HCT116 (cell line): ENCODE measurements at regions not wholly inside any gene's neighbourhood (a gene's known extent, or its start where the extent isn't known, plus 50 kb on each side); places are given as distances from the start of the nearest gene placed in this dataset.

Experiments
- ATAC-seq: fragments of 200-7000 bp; cut with Tn5 transposase; 2 replicates; pipeline ENCODE4 v1.9.1; 2020; ENCODE audit warnings: mild to moderate bottlenecking, moderate library complexity
- BruUV-seq: library from RNA; stranded (reverse); fragments of 400-500 nt; replicated peaks from 2 replicates; lab custom pipeline; 2021; lab: Mats Ljungman, UMichigan
- CTCF ChIA-PET: fragments of 300-600 bp; sonication (Branson Sonifier 250); formaldehyde crosslinking; loops from one replicate; lab custom pipeline; 2021; ENCODE audit warnings: antibody characterized with exemption; lab: Charles Lee
- POLR2A ChIA-PET: fragments of 300-600, 350-600 bp; sonication (Branson Sonifier 250); formaldehyde crosslinking; loops from one replicate; lab custom pipeline; 2021; ENCODE audit warnings: antibody characterized with exemption; lab: Charles Lee
- RAD21 ChIA-PET, 2 experiments: fragments of 300-600 bp; sonication (Branson Sonifier 250); formaldehyde crosslinking; loops; one replicate each; lab custom pipeline; 2023; ENCODE audit warnings: low total read pairs in 2 of 2; ENCODE audit not compliant: uncharacterized antibody in 2 of 2, unreplicated experiment in 2 of 2, low non-redundant PET in 1 of 2; lab: Charles Lee
- DNase-seq: peaks from one replicate; pipeline ENCODE4 v3.0.0-alpha.2; 2010; ENCODE audit warnings: low read depth, low spot score
- H2AFZ ChIP-seq: fragments of 200-600 bp; shearing (Covaris generic), sonication (generic); 2 replicates; pipeline ENCODE4 v1.6.1; 2017; ENCODE audit warnings: low read depth, mixed run types, mixed read lengths, antibody characterized with exemption, low read length; ENCODE audit not compliant: poor library complexity, severe bottlenecking
- H3K27ac ChIP-seq: 2 replicates; pipeline ENCODE4 v1.5.1; 2012; ENCODE audit warnings: low read depth, low read length
- H3K27me3 ChIP-seq: fragments of 200-600 bp; sonication (generic); 2 replicates; pipeline ENCODE4 v1.6.1; 2016; ENCODE audit warnings: mixed run types, low read length, mixed read lengths; ENCODE audit not compliant: insufficient read depth
- H3K36me3 ChIP-seq, 2 experiments: fragments of 200-500 bp in 1 of 2; fragments of 200-600 bp in 1 of 2; sonication (Bioruptor generic) in 1 of 2; sonication (generic) in 1 of 2; 2 replicates each; pipeline versions ENCODE4 v1.5.1 to v1.6.1; 2014 to 2016; ENCODE audit warnings: low read length in 2 of 2, inconsistent platforms in 1 of 2, mixed read lengths in 1 of 2, mixed run types in 1 of 2; ENCODE audit not compliant: insufficient read depth in 2 of 2, control insufficient read depth in 1 of 2
- H3K4me1 ChIP-seq, 2 experiments: fragments of 200-600 bp in 1 of 2; sonication (generic) in 1 of 2; 2 replicates each; pipeline versions ENCODE4 v1.5.1 to v1.6.1; 2012 to 2017; ENCODE audit warnings: low read length in 2 of 2, inconsistent platforms in 1 of 2, mild to moderate bottlenecking in 1 of 2, mixed read lengths in 1 of 2, mixed run types in 1 of 2, moderate library complexity in 1 of 2; ENCODE audit not compliant: insufficient read depth in 2 of 2, control insufficient read depth in 1 of 2
- H3K4me2 ChIP-seq: fragments of 200-600 bp; sonication (generic); 2 replicates; pipeline ENCODE4 v1.6.1; 2017; ENCODE audit warnings: mixed run types, low read length, mixed read lengths
- H3K4me3 ChIP-seq, 2 experiments: fragments of 200-600 bp in 1 of 2; sonication (generic) in 1 of 2; replicated peaks in 1 of 2; 2 replicates each; pipeline ENCODE4 v1.5.1; 2011 to 2016; ENCODE audit warnings: low read length in 2 of 2, control low read depth in 1 of 2, low read depth in 1 of 2, mild to moderate bottlenecking in 1 of 2, mixed read lengths in 1 of 2, mixed run types in 1 of 2
- H3K79me2 ChIP-seq: fragments of 200-600 bp; sonication (generic); 2 replicates; pipeline ENCODE4 v1.6.1; 2017; ENCODE audit warnings: mild to moderate bottlenecking, mixed run types, low read length, moderate library complexity, mixed read lengths; ENCODE audit not compliant: insufficient read depth
- H3K9ac ChIP-seq: fragments of 200-600 bp; sonication (generic); 2 replicates; pipeline ENCODE4 v1.6.1; 2016; ENCODE audit warnings: low read length, mixed read lengths
- H3K9me2 ChIP-seq: fragments of 200-600 bp; sonication (generic), shearing (Covaris generic); 2 replicates; pipeline ENCODE4 v1.6.1; 2017; ENCODE audit warnings: mixed run types, mild to moderate bottlenecking, moderate library complexity; ENCODE audit not compliant: insufficient read depth
- H3K9me3 ChIP-seq, 2 experiments: fragments of 200-500 bp in 1 of 2; fragments of 200-600 bp in 1 of 2; sonication (Bioruptor generic) in 1 of 2; sonication (generic) in 1 of 2; 2 replicates each; pipeline ENCODE4 v1.6.1; 2014 to 2017; ENCODE audit warnings: low read length in 2 of 2, mixed read lengths in 2 of 2, inconsistent platforms in 1 of 2, low read depth in 1 of 2, mild to moderate bottlenecking in 1 of 2, mixed run types in 1 of 2, moderate library complexity in 1 of 2; ENCODE audit not compliant: control insufficient read depth in 1 of 2, insufficient read depth in 1 of 2
- H4K20me1 ChIP-seq: fragments of 200-600 bp; sonication (generic), shearing (Covaris generic); 2 replicates; pipeline ENCODE4 v1.6.1; 2017; ENCODE audit warnings: mixed run types, mild to moderate bottlenecking, moderate library complexity; ENCODE audit not compliant: insufficient read depth
- CBX3 ChIP-seq: IDR thresholded peaks from 2 replicates; pipeline ENCODE4 v1.6.1; 2012; ENCODE audit warnings: low read depth
- EGR1 ChIP-seq: IDR thresholded peaks from 2 replicates; pipeline ENCODE4 v1.6.1; 2012; ENCODE audit warnings: low read depth
- ELF1 ChIP-seq: IDR thresholded peaks from 2 replicates; pipeline ENCODE4 v1.6.1; 2012; ENCODE audit warnings: low read depth, borderline replicate concordance
- FOSL1 ChIP-seq: IDR thresholded peaks from 2 replicates; pipeline ENCODE4 v1.6.1; 2012; ENCODE audit warnings: low read depth
- MAX ChIP-seq: IDR thresholded peaks from 2 replicates; pipeline ENCODE4 v1.6.1; 2012
- SIN3A ChIP-seq: IDR thresholded peaks from 2 replicates; pipeline ENCODE4 v1.6.1; 2012; ENCODE audit warnings: low read depth
- SRF ChIP-seq: IDR thresholded peaks from 2 replicates; pipeline ENCODE4 v1.6.1; 2012; ENCODE audit warnings: low read depth
- intact Hi-C: fragments of 100-400 bp; cut with micrococcal nuclease; formaldehyde crosslinking; loops from 2 replicates; pipeline ENCODE4 v1.10.0; 2022
- TF ChIP-seq, protein P1 (sequence below): IDR thresholded peaks from 2 replicates; pipeline ENCODE4 v1.6.1; 2011; ENCODE audit warnings: mild to moderate bottlenecking, low read length, moderate library complexity; ENCODE audit not compliant: insufficient replicate concordance; ENCODE audit errors: extremely low read depth
- TF ChIP-seq, protein P2 (sequence below), 3 experiments: fragments of 200-600 bp in 1 of 3; sonication (generic) in 1 of 3; IDR thresholded peaks in 2 of 3; conservative IDR thresholded peaks in 1 of 3; 2 replicates each; pipeline ENCODE4 v1.5.1; 2012 to 2017; ENCODE audit warnings: low read depth in 2 of 3, low read length in 2 of 3, antibody characterized with exemption in 1 of 3, borderline replicate concordance in 1 of 3, control low read depth in 1 of 3, mild to moderate bottlenecking in 1 of 3, mixed read lengths in 1 of 3, mixed run types in 1 of 3, moderate library complexity in 1 of 3; ENCODE audit not compliant: insufficient read depth in 1 of 3

GRCh38 chrX:95949588-95949987, 735.1 kb upstream of the DIAPH2 start:
- no peak overlapping the region for H3K4me2 ChIP-seq
- no peak overlapping the region for H2AFZ ChIP-seq
- no peaks in the 10 kb centered on the region for H3K36me3 ChIP-seq
- TF ChIP-seq SRF (no peak), FOSL1 (no peak), SIN3A (no peak), CBX3 (no peak)
- TF ChIP-seq, protein P1, sequence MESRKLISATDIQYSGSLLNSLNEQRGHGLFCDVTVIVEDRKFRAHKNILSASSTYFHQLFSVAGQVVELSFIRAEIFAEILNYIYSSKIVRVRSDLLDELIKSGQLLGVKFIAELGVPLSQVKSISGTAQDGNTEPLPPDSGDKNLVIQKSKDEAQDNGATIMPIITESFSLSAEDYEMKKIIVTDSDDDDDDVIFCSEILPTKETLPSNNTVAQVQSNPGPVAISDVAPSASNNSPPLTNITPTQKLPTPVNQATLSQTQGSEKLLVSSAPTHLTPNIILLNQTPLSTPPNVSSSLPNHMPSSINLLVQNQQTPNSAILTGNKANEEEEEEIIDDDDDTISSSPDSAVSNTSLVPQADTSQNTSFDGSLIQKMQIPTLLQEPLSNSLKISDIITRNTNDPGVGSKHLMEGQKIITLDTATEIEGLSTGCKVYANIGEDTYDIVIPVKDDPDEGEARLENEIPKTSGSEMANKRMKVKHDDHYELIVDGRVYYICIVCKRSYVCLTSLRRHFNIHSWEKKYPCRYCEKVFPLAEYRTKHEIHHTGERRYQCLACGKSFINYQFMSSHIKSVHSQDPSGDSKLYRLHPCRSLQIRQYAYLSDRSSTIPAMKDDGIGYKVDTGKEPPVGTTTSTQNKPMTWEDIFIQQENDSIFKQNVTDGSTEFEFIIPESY: no peak
- H3K9me2 ChIP-seq: no peaks in the 10 kb centered on the region
- H3K4me1 ChIP-seq: no peaks in the 10 kb centered on the region
- H3K9ac ChIP-seq: no peak overlapping the region
- H3K79me2 ChIP-seq: no peaks in the 10 kb centered on the region
- ATAC-seq (no peak), DNase-seq (no peak)
- no peaks in the 10 kb centered on the region for H3K9me3 ChIP-seq
- no peak overlapping the region for H3K27ac ChIP-seq
- BruUV-seq: no TSS peak
- CTCF ChIA-PET: no interaction called here
- POLR2A ChIA-PET: no interaction called here
- intact Hi-C loops: no loop called here
- RAD21 ChIA-PET: no interaction called here
- no peaks in the 10 kb centered on the region for H3K27me3 ChIP-seq
- H3K4me3 ChIP-seq: no peak overlapping the region
- no peaks in the 10 kb centered on the region for H4K20me1 ChIP-seq

DNA sequence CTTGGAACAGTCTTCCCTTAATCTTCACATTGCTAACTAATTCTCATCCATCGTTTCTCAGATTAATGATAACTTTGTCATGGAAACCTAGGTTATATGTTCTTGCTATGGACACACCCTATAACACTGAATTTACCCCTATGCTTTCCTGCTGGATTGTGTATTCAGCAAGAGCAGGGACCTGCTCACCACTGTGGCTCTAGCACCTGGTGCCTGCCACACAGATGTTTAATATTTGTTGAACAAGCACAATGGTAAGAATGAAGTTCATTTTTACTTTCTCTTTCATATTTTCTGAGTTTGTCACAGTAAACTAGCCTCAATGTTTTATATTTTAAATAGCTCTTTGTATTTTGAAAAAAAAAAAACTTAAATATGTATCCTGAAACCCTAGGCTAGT, 734.0 kb upstream of the DIAPH2 start:
- H3K4me1 ChIP-seq: no peaks in the 10 kb centered on the region
- BruUV-seq: no TSS peak
- H2AFZ ChIP-seq: no peak overlapping the region
- H3K27me3 ChIP-seq: no peaks in the 10 kb centered on the region
- H3K9ac ChIP-seq: no peak overlapping the region
- H3K9me3 ChIP-seq: no peaks in the 10 kb centered on the region
- H3K27ac ChIP-seq: no peak overlapping the region
- ChIA-PET CTCF (no interaction called here), POLR2A (no interaction called here), RAD21 (no interaction called here)
- intact Hi-C loops: no loop called here
- TF ChIP-seq FOSL1 (no peak), ELF1 (no peak), MAX (no peak), EGR1 (no peak)
- TF ChIP-seq, protein P1: no peak
- TF ChIP-seq, protein P2, sequence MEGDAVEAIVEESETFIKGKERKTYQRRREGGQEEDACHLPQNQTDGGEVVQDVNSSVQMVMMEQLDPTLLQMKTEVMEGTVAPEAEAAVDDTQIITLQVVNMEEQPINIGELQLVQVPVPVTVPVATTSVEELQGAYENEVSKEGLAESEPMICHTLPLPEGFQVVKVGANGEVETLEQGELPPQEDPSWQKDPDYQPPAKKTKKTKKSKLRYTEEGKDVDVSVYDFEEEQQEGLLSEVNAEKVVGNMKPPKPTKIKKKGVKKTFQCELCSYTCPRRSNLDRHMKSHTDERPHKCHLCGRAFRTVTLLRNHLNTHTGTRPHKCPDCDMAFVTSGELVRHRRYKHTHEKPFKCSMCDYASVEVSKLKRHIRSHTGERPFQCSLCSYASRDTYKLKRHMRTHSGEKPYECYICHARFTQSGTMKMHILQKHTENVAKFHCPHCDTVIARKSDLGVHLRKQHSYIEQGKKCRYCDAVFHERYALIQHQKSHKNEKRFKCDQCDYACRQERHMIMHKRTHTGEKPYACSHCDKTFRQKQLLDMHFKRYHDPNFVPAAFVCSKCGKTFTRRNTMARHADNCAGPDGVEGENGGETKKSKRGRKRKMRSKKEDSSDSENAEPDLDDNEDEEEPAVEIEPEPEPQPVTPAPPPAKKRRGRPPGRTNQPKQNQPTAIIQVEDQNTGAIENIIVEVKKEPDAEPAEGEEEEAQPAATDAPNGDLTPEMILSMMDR (IDR thresholded peaks at IDR 0.05 in 2 of 3, conservative IDR thresholded peaks at IDR 0.05 in 1 of 3; ENCODE audit: borderline replicate concordance in 1 of 3, insufficient read depth in 1 of 3, low read depth in 2 of 3, low read length in 2 of 3): no peak
- H3K79me2 ChIP-seq: no peaks in the 10 kb centered on the region
- DNase-seq (no peak), ATAC-seq (no peak)
- no peak overlapping the region for H3K4me3 ChIP-seq
- H3K36me3 ChIP-seq: no peaks in the 10 kb centered on the region
- H3K9me2 ChIP-seq: no peaks in the 10 kb centered on the region
- no peaks in the 10 kb centered on the region for H4K20me1 ChIP-seq
- no peak overlapping the region for H3K4me2 ChIP-seq
